ENCODE measurements at regions not wholly inside any gene's neighbourhood (a gene's known extent, or its start where the extent isn't known, plus 50 kb on each side); places are given as distances from the start of the nearest gene placed in this dataset.

DNA sequence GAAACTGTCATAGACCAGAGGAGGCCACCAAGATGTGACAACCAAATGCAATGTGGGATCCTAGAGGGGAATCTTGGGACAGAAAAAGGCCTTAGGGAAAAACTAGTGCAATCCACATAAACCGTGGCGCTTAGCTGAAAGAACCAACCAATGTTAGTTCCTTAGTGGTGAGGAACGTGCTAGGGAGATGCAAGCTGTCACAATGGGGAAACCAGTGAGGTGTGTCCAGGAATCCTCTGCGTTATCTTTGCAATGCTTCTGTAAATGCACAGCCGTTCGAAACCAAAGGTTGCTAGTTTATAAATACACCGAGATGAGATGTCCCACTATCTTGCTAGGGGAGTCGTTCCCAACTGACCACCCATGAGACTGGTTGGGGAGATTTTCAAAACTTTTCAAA, 157.0 kb upstream of the ID2 start:
- Histone ChIP-seq H3T11ph (ENCODE audit: low read length) (no peak overlapping the region), H4K91ac (ENCODE audit: insufficient read length, low read depth, low read length) (no peak overlapping the region), H3K4me2 (ENCODE audit: insufficient read depth, insufficient read length, low read length) (no peak overlapping the region), H2BK12ac (ENCODE audit: insufficient read length, low read depth, low read length) (no peak overlapping the region), H3K14ac (ENCODE audit: insufficient read depth, low read length) (no peak overlapping the region), H2AFZ (ENCODE audit: low read length) (no peak overlapping the region), H2AK5ac (ENCODE audit: insufficient read length, low read length) (no peak overlapping the region), H2BK20ac (ENCODE audit: low read depth, low read length, poor library complexity, severe bottlenecking) (no peak overlapping the region), H3K9ac (ENCODE audit: extremely low read depth, insufficient read length, low read length) (no peak overlapping the region), H3K23ac (ENCODE audit: insufficient read length, low read depth, low read length) (no peak overlapping the region), H3K23me2 (ENCODE audit: insufficient read length, low read depth, low read length, poor library complexity, severe bottlenecking) (no peaks in the 10 kb centered on the region), H3K79me1 (ENCODE audit: insufficient read depth, low read depth, low read length, poor library complexity, severe bottlenecking) (no peaks in the 10 kb centered on the region), H4K20me1 (ENCODE audit: control insufficient read depth, insufficient read depth, insufficient read length) (no peaks in the 10 kb centered on the region), H3K27me3 (ENCODE audit: insufficient read depth, low read length) (no peaks in the 10 kb centered on the region), H3K56ac (ENCODE audit: insufficient read length, low read depth, low read length) (no peak overlapping the region), H4K5ac (ENCODE audit: insufficient read length, low read depth, low read length) (no peak overlapping the region), H3K79me2 (ENCODE audit: insufficient read depth, low read length) (no peaks in the 10 kb centered on the region), H2BK15ac (ENCODE audit: low read depth, low read length) (no peak overlapping the region), H2BK5ac (ENCODE audit: insufficient read length, low read length) (no peak overlapping the region), H4K8ac (replicated peaks; ENCODE audit: insufficient read length, low read depth, low read length) (no peak overlapping the region), H2BK120ac (ENCODE audit: low read depth, low read length, poor library complexity, severe bottlenecking) (no peak overlapping the region), H3K4ac (ENCODE audit: low read depth, low read length) (no peak overlapping the region), H3K27ac (ENCODE audit: insufficient read length, low read depth, low read length) (no peak overlapping the region), H3K18ac (ENCODE audit: insufficient read length, low read depth, low read length) (no peak overlapping the region), H3K4me1 (ENCODE audit: insufficient read depth, low read length) (peaks cover 6% of the 10 kb centered on the region; the same call in 1 of the 2 replicates), H3K9me3 (ENCODE audit: control insufficient read depth, low read depth, low read length) (no peaks in the 10 kb centered on the region)
- Mint-ChIP-seq H3K4me1 (peaks cover 22 to 29% of the 10 kb centered on the region in 2 experiments), H3K36me3 (ENCODE audit: insufficient read depth in 1 of 3, low read depth in 3 of 3) (no peaks in the 10 kb centered on the region), H3K27ac (no peak overlapping the region), H3K4me3 (no peak overlapping the region), H3K9me3 (no peaks in the 10 kb centered on the region), H3K27me3 (ENCODE audit: low read depth) (peaks cover 5% of the 10 kb centered on the region)
- TF ChIP-seq, protein P1, sequence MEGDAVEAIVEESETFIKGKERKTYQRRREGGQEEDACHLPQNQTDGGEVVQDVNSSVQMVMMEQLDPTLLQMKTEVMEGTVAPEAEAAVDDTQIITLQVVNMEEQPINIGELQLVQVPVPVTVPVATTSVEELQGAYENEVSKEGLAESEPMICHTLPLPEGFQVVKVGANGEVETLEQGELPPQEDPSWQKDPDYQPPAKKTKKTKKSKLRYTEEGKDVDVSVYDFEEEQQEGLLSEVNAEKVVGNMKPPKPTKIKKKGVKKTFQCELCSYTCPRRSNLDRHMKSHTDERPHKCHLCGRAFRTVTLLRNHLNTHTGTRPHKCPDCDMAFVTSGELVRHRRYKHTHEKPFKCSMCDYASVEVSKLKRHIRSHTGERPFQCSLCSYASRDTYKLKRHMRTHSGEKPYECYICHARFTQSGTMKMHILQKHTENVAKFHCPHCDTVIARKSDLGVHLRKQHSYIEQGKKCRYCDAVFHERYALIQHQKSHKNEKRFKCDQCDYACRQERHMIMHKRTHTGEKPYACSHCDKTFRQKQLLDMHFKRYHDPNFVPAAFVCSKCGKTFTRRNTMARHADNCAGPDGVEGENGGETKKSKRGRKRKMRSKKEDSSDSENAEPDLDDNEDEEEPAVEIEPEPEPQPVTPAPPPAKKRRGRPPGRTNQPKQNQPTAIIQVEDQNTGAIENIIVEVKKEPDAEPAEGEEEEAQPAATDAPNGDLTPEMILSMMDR (conservative IDR thresholded peaks at IDR 0.05) = no peak
- WGBS (ENCODE audit: extremely low coverage, insufficient read length, low lambda C conversion rate) = no CpG with 5 or more reads among the region's 8 CpGs
- DNase-seq = no peak

Measured in H9 (cell line).